WTC11 (cell line): ENCODE measurements at regions not wholly inside any gene's neighbourhood (a gene's known extent, or its start where the extent isn't known, plus 50 kb on each side); places are given as distances from the start of the nearest gene placed in this dataset.

Experiments
- ATAC-seq: fragments of 200-7000 bp; cut with Tn5 transposase; 2 replicates; pipeline ENCODE4 v1.10.0; 2021; ENCODE audit warnings: mild to moderate bottlenecking, moderate library complexity
- CTCF ChIA-PET: fragments of 300-600 bp; sonication (Branson Sonifier 250); formaldehyde crosslinking; loops from one replicate; lab custom pipeline; 2021; ENCODE audit warnings: antibody characterized with exemption; lab: Charles Lee
- POLR2A ChIA-PET: fragments of 350-600 bp; sonication (Branson Sonifier 250); formaldehyde crosslinking; loops from one replicate; lab custom pipeline; 2021; ENCODE audit warnings: antibody characterized with exemption; lab: Charles Lee
- DNase-seq: peaks from one replicate; pipeline ENCODE4 v3.0.0; 2021; ENCODE audit warnings: low spot score
- H3K27ac Mint-ChIP-seq: 2 replicates; pipeline ENCODE4 v1.8.0; 2021; ENCODE audit warnings: mixed read lengths
- H3K27me3 Mint-ChIP-seq: 2 replicates; pipeline ENCODE4 v1.8.0; 2021; ENCODE audit warnings: low read depth, mild to moderate bottlenecking, moderate library complexity, mixed read lengths
- H3K36me3 Mint-ChIP-seq: 2 replicates; pipeline ENCODE4 v1.8.0; 2021; ENCODE audit warnings: mixed read lengths
- H3K4me1 Mint-ChIP-seq: 2 replicates; pipeline ENCODE4 v1.8.0; 2022; ENCODE audit warnings: mixed read lengths
- H3K4me3 Mint-ChIP-seq: 2 replicates; pipeline ENCODE4 v1.8.0; 2021; ENCODE audit warnings: mild to moderate bottlenecking, moderate library complexity, mixed read lengths
- H3K9me3 Mint-ChIP-seq: 2 replicates; pipeline ENCODE4 v1.8.0; 2021; ENCODE audit warnings: mixed read lengths
- ETV6 ChIP-seq: sonication (generic); formaldehyde crosslinking; IDR thresholded peaks from 2 replicates; pipeline ENCODE4 v1.8.1; 2022; ENCODE audit warnings: mild to moderate bottlenecking, missing genetic modification reagents
- FOXJ3 ChIP-seq: sonication (generic); formaldehyde crosslinking; IDR thresholded peaks from 2 replicates; pipeline ENCODE4 v1.9.0; 2021; ENCODE audit warnings: missing genetic modification reagents, mild to moderate bottlenecking, borderline replicate concordance
- IRF2 ChIP-seq: sonication (generic); formaldehyde crosslinking; IDR thresholded peaks from 2 replicates; pipeline ENCODE4 v1.8.0; 2022; ENCODE audit warnings: low read depth, missing genetic modification reagents, borderline replicate concordance
- NFATC4 ChIP-seq: fragments of 250-450 bp; sonication (Bioruptor Pico); IDR thresholded peaks from 2 replicates; pipeline ENCODE4 v1.9.0; 2021; ENCODE audit warnings: mild to moderate bottlenecking
- NR1H2 ChIP-seq: sonication (generic); formaldehyde crosslinking; IDR thresholded peaks from 2 replicates; pipeline ENCODE4 v1.9.0; 2021; ENCODE audit warnings: mild to moderate bottlenecking, moderate library complexity, missing genetic modification reagents
- RORB ChIP-seq: fragments of 250-450 bp; sonication (Bioruptor Pico); IDR thresholded peaks from 2 replicates; pipeline ENCODE4 v1.9.0; 2021; ENCODE audit warnings: mild to moderate bottlenecking
- USF1 ChIP-seq: sonication (generic); formaldehyde crosslinking; IDR thresholded peaks from 2 replicates; pipeline ENCODE4 v1.8.0; 2022; ENCODE audit warnings: mild to moderate bottlenecking, missing genetic modification reagents
- ZNF121 ChIP-seq: sonication (generic); formaldehyde crosslinking; IDR thresholded peaks from 2 replicates; pipeline ENCODE4 v1.8.0; 2023; ENCODE audit warnings: missing genetic modification reagents
- ZNF532 ChIP-seq: fragments of 250-450 bp; sonication (Bioruptor Pico); IDR thresholded peaks from 2 replicates; pipeline ENCODE4 v1.9.0; 2021; ENCODE audit warnings: mild to moderate bottlenecking, borderline replicate concordance
- TF ChIP-seq, protein P1 (sequence below): sonication (generic); formaldehyde crosslinking; IDR thresholded peaks from 2 replicates; pipeline ENCODE4 v1.8.1; 2023; ENCODE audit warnings: mild to moderate bottlenecking, missing genetic modification reagents, borderline replicate concordance
- TF ChIP-seq, protein P2 (sequence below): sonication (generic); formaldehyde crosslinking; IDR thresholded peaks from 2 replicates; pipeline ENCODE4 v1.8.0; 2023; ENCODE audit warnings: missing genetic modification reagents, mild to moderate bottlenecking, borderline replicate concordance
- TF ChIP-seq, protein P3 (sequence below): sonication (generic); formaldehyde crosslinking; IDR thresholded peaks from 2 replicates; pipeline ENCODE4 v1.8.1; 2022; ENCODE audit warnings: low read depth, missing genetic modification reagents, borderline replicate concordance
- TF ChIP-seq, protein P4 (sequence below): sonication (generic); formaldehyde crosslinking; IDR thresholded peaks from 2 replicates; pipeline ENCODE4 v1.8.0; 2022; ENCODE audit warnings: mild to moderate bottlenecking, missing genetic modification reagents

GRCh38 chr5:106076655-106077054, 1594.1 kb downstream of the EFNA5 start (continued):
- TF ChIP-seq, protein P1, sequence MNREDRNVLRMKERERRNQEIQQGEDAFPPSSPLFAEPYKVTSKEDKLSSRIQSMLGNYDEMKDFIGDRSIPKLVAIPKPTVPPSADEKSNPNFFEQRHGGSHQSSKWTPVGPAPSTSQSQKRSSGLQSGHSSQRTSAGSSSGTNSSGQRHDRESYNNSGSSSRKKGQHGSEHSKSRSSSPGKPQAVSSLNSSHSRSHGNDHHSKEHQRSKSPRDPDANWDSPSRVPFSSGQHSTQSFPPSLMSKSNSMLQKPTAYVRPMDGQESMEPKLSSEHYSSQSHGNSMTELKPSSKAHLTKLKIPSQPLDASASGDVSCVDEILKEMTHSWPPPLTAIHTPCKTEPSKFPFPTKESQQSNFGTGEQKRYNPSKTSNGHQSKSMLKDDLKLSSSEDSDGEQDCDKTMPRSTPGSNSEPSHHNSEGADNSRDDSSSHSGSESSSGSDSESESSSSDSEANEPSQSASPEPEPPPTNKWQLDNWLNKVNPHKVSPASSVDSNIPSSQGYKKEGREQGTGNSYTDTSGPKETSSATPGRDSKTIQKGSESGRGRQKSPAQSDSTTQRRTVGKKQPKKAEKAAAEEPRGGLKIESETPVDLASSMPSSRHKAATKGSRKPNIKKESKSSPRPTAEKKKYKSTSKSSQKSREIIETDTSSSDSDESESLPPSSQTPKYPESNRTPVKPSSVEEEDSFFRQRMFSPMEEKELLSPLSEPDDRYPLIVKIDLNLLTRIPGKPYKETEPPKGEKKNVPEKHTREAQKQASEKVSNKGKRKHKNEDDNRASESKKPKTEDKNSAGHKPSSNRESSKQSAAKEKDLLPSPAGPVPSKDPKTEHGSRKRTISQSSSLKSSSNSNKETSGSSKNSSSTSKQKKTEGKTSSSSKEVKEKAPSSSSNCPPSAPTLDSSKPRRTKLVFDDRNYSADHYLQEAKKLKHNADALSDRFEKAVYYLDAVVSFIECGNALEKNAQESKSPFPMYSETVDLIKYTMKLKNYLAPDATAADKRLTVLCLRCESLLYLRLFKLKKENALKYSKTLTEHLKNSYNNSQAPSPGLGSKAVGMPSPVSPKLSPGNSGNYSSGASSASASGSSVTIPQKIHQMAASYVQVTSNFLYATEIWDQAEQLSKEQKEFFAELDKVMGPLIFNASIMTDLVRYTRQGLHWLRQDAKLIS (CRISPR knock-in tag) = no peak
- TF ChIP-seq ZNF121 (CRISPR knock-in tag) = no peak

DNA sequence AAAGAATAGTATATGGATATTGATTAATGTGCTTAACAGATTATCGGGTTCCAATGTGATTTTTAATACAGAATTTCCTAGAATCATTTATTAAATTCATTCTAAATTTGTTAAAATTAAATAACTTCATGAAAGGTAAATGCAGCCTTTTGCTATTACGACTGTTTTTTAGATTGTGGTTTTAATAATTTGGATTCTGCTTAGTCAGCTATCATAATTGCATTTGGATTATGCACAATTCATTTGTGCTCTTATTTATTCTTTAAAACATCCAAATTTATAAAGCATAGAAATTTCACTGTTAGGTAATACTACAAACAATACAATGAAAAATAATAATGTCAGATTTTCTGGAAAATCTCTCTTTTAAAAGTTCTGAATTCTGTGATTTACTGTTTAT, 1598.5 kb downstream of the EFNA5 start:
- Mint-ChIP-seq H3K36me3 (peaks cover 17% of the 10 kb centered on the region), H3K27ac (no peak overlapping the region), H3K4me1 (no peaks in the 10 kb centered on the region), H3K27me3 (no peaks in the 10 kb centered on the region), H3K4me3 (no peak overlapping the region), H3K9me3 (peaks cover 25% of the 10 kb centered on the region)
- DNase-seq (no peak), ATAC-seq (no peak)
- TF ChIP-seq, protein P2, sequence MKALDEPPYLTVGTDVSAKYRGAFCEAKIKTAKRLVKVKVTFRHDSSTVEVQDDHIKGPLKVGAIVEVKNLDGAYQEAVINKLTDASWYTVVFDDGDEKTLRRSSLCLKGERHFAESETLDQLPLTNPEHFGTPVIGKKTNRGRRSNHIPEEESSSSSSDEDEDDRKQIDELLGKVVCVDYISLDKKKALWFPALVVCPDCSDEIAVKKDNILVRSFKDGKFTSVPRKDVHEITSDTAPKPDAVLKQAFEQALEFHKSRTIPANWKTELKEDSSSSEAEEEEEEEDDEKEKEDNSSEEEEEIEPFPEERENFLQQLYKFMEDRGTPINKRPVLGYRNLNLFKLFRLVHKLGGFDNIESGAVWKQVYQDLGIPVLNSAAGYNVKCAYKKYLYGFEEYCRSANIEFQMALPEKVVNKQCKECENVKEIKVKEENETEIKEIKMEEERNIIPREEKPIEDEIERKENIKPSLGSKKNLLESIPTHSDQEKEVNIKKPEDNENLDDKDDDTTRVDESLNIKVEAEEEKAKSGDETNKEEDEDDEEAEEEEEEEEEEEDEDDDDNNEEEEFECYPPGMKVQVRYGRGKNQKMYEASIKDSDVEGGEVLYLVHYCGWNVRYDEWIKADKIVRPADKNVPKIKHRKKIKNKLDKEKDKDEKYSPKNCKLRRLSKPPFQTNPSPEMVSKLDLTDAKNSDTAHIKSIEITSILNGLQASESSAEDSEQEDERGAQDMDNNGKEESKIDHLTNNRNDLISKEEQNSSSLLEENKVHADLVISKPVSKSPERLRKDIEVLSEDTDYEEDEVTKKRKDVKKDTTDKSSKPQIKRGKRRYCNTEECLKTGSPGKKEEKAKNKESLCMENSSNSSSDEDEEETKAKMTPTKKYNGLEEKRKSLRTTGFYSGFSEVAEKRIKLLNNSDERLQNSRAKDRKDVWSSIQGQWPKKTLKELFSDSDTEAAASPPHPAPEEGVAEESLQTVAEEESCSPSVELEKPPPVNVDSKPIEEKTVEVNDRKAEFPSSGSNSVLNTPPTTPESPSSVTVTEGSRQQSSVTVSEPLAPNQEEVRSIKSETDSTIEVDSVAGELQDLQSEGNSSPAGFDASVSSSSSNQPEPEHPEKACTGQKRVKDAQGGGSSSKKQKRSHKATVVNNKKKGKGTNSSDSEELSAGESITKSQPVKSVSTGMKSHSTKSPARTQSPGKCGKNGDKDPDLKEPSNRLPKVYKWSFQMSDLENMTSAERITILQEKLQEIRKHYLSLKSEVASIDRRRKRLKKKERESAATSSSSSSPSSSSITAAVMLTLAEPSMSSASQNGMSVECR (CRISPR knock-in tag) = no peak
- TF ChIP-seq ZNF532 (no peak), NFATC4 (CRISPR knock-in tag) (no peak), RORB (no peak), USF1 (CRISPR knock-in tag) (no peak), IRF2 (CRISPR knock-in tag) (no peak), FOXJ3 (CRISPR knock-in tag) (no peak), ETV6 (CRISPR knock-in tag) (no peak), NR1H2 (no peak)
- TF ChIP-seq, protein P3, sequence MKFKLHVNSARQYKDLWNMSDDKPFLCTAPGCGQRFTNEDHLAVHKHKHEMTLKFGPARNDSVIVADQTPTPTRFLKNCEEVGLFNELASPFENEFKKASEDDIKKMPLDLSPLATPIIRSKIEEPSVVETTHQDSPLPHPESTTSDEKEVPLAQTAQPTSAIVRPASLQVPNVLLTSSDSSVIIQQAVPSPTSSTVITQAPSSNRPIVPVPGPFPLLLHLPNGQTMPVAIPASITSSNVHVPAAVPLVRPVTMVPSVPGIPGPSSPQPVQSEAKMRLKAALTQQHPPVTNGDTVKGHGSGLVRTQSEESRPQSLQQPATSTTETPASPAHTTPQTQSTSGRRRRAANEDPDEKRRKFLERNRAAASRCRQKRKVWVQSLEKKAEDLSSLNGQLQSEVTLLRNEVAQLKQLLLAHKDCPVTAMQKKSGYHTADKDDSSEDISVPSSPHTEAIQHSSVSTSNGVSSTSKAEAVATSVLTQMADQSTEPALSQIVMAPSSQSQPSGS (CRISPR knock-in tag) = no peak
- TF ChIP-seq, protein P4, sequence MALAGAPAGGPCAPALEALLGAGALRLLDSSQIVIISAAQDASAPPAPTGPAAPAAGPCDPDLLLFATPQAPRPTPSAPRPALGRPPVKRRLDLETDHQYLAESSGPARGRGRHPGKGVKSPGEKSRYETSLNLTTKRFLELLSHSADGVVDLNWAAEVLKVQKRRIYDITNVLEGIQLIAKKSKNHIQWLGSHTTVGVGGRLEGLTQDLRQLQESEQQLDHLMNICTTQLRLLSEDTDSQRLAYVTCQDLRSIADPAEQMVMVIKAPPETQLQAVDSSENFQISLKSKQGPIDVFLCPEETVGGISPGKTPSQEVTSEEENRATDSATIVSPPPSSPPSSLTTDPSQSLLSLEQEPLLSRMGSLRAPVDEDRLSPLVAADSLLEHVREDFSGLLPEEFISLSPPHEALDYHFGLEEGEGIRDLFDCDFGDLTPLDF (CRISPR knock-in tag) = no peak
- POLR2A ChIA-PET = no interaction called here
- CTCF ChIA-PET = no interaction called here
